ENCODE measurements at regions not wholly inside any gene's neighbourhood (a gene's known extent, or its start where the extent isn't known, plus 50 kb on each side); places are given as distances from the start of the nearest gene placed in this dataset.

DNA sequence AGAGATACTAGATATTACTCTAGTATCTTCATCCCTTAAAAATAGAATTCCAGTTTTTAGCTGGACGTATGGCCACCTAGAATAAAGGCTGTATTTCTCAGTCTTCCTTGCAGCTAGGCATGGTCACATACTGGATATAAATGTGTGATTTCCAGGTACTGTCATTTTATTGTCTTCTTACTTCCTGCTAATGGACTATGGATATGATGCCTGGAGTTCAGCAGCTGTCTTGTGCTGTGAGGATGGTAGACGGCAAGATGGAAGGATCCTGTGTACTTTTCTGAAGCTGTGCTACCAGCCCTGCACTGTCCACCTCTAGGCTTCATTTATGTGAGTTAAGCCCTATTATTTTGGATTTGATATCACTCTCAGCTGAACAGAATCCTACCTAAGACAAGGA, 83.4 kb downstream of the EBLN2 start:
- H3K9ac ChIP-seq (replicated peaks in 1 of 4; ENCODE audit: extremely low read depth in 1 of 4, low read depth in 3 of 4, low read length in 3 of 4): no peak overlapping the region
- no peaks in the 10 kb centered on the region for H3K23me2 ChIP-seq (ENCODE audit: low read depth, low read length)
- no peak for FAIRE-seq
- no peaks in the 10 kb centered on the region for H3K79me2 ChIP-seq (ENCODE audit: control insufficient read depth in 1 of 2, insufficient read depth in 2 of 2, low read length in 2 of 2)
- no peak overlapping the region for H4K8ac ChIP-seq (ENCODE audit: extremely low read depth, insufficient read depth, low read length)
- H2BK120ac ChIP-seq (replicated peaks; ENCODE audit: low read depth, low read length): no peak overlapping the region
- H3K56ac ChIP-seq (replicated peaks; ENCODE audit: insufficient read length, low read depth, low read length): no peak overlapping the region
- no peak for DNase-seq (ENCODE audit: low read depth in 1 of 2, low spot score in 2 of 2)
- H2BK12ac ChIP-seq (ENCODE audit: low read depth, low read length): no peak overlapping the region
- no peak overlapping the region for H2AK5ac ChIP-seq (ENCODE audit: low read depth, low read length)
- 78% methylated on average over 2 of the region's 2 CpGs; no CpG with 5 or more reads in 1 of the 2 experiments for WGBS, 2 experiments (ENCODE audit: extremely low coverage in 1 of 2, insufficient coverage in 1 of 2, insufficient read length in 1 of 2, insufficient replicate concordance in 2 of 2, low coverage in 1 of 2, low lambda C conversion rate in 2 of 2, missing lambda C conversion rate in 1 of 2)
- ChIA-PET CTCF (ENCODE audit: partially characterized antibody) (interaction anchor here (0.6 to 2.7 kb wide), 9 partner anchors 9 to 1219 kb away, joined by 3 to 7 read pairs (median 3); no protein-coding TSS in a partner anchor), POLR2A (ENCODE audit: partially characterized antibody) (no interaction called here)
- no peak overlapping the region for H3K4me3 ChIP-seq (ENCODE audit: extremely low read depth in 1 of 4, insufficient read depth in 2 of 4, low read depth in 3 of 4, low read length in 4 of 4)
- H3K23ac ChIP-seq (ENCODE audit: insufficient read length): no peak overlapping the region
- no peak overlapping the region for H4K5ac ChIP-seq (ENCODE audit: insufficient read length, low read depth, low read length)
- no peak overlapping the region for H2BK5ac ChIP-seq (ENCODE audit: low read depth, low read length)
- no peaks in the 10 kb centered on the region for H3K36me3 ChIP-seq (ENCODE audit: control insufficient read depth in 2 of 4, insufficient read depth in 4 of 4, low read length in 3 of 4)
- no peak overlapping the region for H3K4me2 ChIP-seq (ENCODE audit: insufficient read depth in 1 of 2, low read depth in 2 of 2, low read length in 2 of 2)
- no peak overlapping the region for H3K4ac ChIP-seq (replicated peaks; ENCODE audit: insufficient read length, low read depth, low read length)
- H4K91ac ChIP-seq (replicated peaks; ENCODE audit: insufficient read length, low read length): no peak overlapping the region
- no peak overlapping the region for H3K18ac ChIP-seq (ENCODE audit: extremely low read depth, low read length)
- no peak overlapping the region for H3K27ac ChIP-seq (ENCODE audit: low read depth, low read length)
- no peak overlapping the region for H2AFZ ChIP-seq (ENCODE audit: low read length)
- no peak overlapping the region for H3K14ac ChIP-seq (ENCODE audit: insufficient read length)
- H2BK15ac ChIP-seq (ENCODE audit: low read length): no peak overlapping the region
- TF ChIP-seq HDAC6 (IDR thresholded peaks at IDR 0.05; ENCODE audit: low read depth, low read length): no peak
- no peak for TF ChIP-seq POLR2AphosphoS5 (IDR thresholded peaks at IDR 0.05; ENCODE audit: low read depth, low read length)
- no peak for TF ChIP-seq SIRT6 (IDR thresholded peaks at IDR 0.05; ENCODE audit: low read length)
- no peak for TF ChIP-seq TEAD4 (IDR thresholded peaks at IDR 0.05; ENCODE audit: low read depth, low read length)
- TF ChIP-seq TCF12 (IDR thresholded peaks at IDR 0.05; ENCODE audit: low read depth, low read length): no peak
- TF ChIP-seq SAP30 (IDR thresholded peaks at IDR 0.05; ENCODE audit: insufficient read depth, insufficient replicate concordance, low read length): no peak
- TF ChIP-seq BRCA1 (IDR thresholded peaks at IDR 0.05; ENCODE audit: low read depth, low read length): no peak
- no peak for TF ChIP-seq KDM5A (IDR thresholded peaks at IDR 0.05; ENCODE audit: low read length)
- TF ChIP-seq SUZ12 (IDR thresholded peaks at IDR 0.05; ENCODE audit: low read length): no peak
- TF ChIP-seq GABPA (IDR thresholded peaks at IDR 0.05; ENCODE audit: borderline replicate concordance, insufficient read depth, low read length): no peak
- TF ChIP-seq, protein P1, sequence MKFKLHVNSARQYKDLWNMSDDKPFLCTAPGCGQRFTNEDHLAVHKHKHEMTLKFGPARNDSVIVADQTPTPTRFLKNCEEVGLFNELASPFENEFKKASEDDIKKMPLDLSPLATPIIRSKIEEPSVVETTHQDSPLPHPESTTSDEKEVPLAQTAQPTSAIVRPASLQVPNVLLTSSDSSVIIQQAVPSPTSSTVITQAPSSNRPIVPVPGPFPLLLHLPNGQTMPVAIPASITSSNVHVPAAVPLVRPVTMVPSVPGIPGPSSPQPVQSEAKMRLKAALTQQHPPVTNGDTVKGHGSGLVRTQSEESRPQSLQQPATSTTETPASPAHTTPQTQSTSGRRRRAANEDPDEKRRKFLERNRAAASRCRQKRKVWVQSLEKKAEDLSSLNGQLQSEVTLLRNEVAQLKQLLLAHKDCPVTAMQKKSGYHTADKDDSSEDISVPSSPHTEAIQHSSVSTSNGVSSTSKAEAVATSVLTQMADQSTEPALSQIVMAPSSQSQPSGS (IDR thresholded peaks at IDR 0.05; ENCODE audit: low read length): no peak
- no peak for TF ChIP-seq BCL11A (IDR thresholded peaks at IDR 0.05; ENCODE audit: low read depth in 2 of 2, low read length in 2 of 2)
- no peaks in the 10 kb centered on the region for H4K20me1 ChIP-seq (replicated peaks in 1 of 2; ENCODE audit: control insufficient read depth in 1 of 2, insufficient read depth in 2 of 2, low read length in 2 of 2)
- no peaks in the 10 kb centered on the region for H3K79me1 ChIP-seq (ENCODE audit: low read depth, low read length)
- H3K27me3 ChIP-seq (replicated peaks in 1 of 4; ENCODE audit: control insufficient read depth in 3 of 4, extremely low read depth in 1 of 4, insufficient read depth in 3 of 4, low read length in 3 of 4): no peaks in the 10 kb centered on the region
- H3K4me1 ChIP-seq (replicated peaks in 1 of 4; ENCODE audit: control insufficient read depth in 3 of 4, insufficient read depth in 4 of 4, low read length in 3 of 4): no peaks in the 10 kb centered on the region
- H3K9me3 ChIP-seq (ENCODE audit: insufficient read depth in 2 of 2, low read depth in 1 of 2, low read length in 1 of 2): no peaks in the 10 kb centered on the region
- no peak overlapping the region for H2BK20ac ChIP-seq (ENCODE audit: low read length)
